IPS-NIHi7 (cell line): ENCODE measurements at regions not wholly inside any gene's neighbourhood (a gene's known extent, or its start where the extent isn't known, plus 50 kb on each side); places are given as distances from the start of the nearest gene placed in this dataset.

Experiments
- DNase-seq: peaks from one replicate; pipeline ENCODE4 v3.0.0; 2012; ENCODE audit warnings: mixed read lengths; ENCODE audit errors: extremely low spot score

GRCh38 chr2:180061085-180061484, 54.0 kb upstream of the CWC22 start:
- no peak for DNase-seq

- no peak for DNase-seq
These were observed 51.9 kb upstream of the CWC22 start for GRCh38 chr2:180058993-180059392.

GRCh38 chr2:180057706-180058412, 50.8 kb upstream of the CWC22 start:
- no peak for DNase-seq
